NCI-H460 (cell line): ENCODE measurements at regions not wholly inside any gene's neighbourhood (a gene's known extent, or its start where the extent isn't known, plus 50 kb on each side); places are given as distances from the start of the nearest gene placed in this dataset.

Experiments used
- DNase-seq: peaks from one replicate; pipeline ENCODE4 v3.0.0-alpha.2; 2016; ENCODE audit warnings: low read depth; ENCODE audit errors: extremely low read depth

DNA sequence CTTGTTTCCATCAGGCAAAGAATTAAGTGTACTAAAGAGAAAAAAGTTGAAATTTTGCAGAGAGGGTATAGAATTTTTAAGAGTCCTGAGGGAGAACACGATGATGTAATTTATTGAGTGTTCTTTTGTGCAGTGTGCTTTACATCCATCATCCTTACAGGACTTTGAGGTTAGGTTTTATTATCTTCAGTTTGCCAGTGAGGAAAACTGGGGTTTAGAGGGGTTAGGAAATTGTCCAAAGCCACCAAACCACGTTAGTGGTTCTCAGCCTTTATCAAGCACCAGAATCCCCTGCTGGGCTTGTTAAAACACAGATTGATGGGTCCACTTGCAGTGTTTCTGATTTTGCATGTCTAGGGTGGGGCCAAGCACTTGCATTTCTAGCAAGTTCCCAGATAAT lies 277.5 kb downstream of the KCNS3 start:
- no peak for DNase-seq

DNA sequence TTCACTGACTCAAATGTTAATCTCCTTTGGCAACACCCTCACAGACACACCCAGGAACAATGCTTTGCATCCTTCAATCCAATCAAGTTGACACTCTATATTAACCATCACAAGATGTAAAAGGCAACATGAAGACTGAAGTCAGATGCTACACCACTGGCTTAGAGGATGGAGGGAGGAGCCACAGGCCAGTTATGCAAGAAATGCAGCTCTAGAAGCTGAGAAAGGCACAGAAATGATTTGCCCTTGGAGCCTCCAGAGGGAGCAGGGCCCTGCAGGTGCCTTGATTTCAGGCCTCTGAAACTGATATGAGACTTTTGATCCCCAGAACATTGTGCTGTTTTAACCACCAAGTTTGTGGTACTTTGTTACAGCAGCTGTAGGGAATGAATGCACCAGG lies 276.3 kb downstream of the KCNS3 start:
- DNase-seq: no peak

DNA sequence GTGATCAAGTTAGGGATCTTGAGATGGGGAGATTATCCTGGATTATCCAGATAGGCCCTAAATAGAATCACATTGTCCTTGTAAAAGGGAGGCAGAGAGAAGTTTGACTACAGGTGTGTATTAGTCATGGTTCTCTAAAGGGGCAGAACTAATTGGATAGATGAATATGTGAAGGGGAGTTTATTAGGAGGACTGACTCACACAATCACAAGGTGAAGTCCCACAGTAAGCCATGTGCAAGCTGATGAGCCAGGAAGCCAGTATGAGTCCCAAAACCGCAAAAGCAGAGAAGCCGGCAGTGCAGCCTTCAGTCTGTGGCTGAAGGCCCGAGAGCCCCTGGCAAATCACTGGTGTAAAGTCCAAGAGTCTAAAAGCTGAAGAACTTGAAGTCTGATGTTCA lies 275.8 kb downstream of the KCNS3 start:
- DNase-seq: no peak

DNA sequence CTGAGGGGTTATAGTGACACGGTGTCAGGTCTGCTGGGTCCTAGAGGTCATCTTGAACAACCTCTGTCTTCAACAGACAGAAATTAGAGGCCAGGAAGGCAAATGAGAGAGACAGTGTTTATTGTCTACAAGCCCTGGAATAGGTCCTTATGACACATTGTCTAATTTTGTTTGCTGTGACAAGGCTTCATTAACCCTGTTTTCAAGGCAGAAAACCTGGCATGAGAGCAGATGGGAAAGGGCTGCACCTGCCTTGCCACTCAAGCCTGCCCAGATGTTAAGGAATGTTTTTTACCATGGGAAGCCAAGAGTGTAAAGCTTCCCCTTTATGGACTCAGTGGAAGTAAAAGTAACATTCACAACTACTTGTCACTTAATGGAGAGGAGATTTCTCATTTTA lies 275.3 kb downstream of the KCNS3 start:
- no peak for DNase-seq

DNA sequence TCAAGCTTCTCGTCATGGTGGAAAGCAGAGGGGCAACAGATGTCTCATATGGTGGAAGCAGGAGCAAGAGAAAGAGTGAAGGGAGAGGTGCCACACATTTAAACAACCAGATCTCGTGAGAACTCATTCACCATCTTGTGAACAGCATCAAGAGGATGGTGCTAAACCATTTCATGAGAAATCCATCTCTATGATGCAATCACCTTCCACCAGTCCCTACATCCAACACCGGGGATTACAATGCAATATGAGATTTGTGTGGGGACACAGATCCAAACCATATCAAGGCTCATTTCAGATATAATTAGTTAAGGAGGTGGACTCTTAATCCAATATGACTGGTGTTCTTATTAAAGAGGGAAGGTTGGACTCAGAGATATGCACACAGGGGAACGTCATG lies 272.8 kb downstream of the KCNS3 start:
- DNase-seq: no peak

DNA sequence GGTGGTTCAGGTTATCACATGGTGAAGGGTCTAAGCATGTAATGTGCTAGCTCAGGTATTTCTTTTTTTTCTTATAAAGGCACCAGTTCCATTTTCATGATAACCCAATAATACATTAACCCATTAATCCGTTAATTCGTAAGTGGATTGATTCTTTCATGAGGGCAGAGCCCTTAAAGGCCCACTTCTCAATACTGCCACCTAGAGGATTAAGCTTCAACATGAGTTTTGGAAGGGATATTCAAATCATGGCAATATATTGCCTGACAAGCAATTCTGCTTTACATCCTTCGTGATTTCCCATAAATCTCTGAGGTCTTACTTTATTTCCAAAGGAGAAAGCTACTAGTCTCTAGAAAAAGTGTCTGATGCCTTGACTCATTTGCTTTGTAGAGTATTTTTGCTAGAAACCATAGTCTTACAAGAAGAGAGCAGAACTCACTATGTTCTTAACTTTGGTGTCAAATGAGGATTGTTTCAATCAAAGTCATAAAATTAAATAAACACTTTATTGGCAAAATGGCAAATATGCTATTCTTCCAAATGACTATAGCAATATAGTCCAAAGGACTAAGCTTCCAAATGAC lies 271.3 kb downstream of the KCNS3 start:
- peak; percentile 36 for DNase-seq

DNA sequence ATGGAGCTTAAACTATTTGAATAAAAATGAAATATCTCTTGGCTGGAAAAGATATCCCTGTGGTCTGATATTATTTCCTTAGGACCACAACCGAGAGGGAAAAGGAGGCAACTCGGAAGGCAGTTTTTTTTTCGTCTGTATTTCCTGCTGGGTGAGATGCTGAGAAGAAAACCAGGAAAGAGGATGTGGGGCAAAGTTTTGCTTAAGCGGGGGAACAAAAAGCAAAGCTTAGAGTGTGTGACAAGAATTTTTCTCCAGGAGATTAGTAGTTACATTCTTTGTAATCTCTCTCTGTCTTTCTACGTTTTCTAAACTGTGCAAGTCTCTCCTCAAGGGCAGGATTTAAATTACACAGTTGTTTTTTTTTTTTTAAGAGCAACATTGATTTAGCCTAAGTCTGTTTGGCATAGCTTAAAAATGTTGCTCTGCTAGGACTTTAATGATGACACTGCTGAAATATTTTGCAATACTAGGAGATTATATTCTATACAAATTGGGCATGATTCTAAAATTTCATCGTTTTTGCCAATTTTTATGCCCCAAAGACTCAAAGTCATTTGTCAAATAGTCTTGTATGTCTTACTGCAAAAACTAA lies 258.5 kb downstream of the KCNS3 start:
- DNase-seq: no peak

DNA sequence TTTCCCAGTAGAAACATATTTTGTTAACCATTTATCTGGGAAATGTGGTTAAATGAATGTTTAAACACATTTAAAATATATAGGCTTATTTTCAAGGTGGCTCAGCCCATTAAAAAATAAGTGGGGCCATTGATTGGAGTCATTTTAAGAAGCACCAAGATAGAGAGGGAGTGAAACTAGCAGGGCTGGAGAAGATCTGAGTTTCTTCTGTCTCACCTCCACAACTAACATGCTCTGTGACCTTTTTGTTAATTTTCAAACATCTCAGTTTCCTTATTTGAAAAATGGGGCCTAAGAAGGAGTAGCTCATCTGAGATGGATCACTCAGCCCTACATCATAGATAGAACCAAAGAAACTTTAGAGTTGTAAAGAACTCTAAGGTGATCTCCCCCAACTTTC lies 254.8 kb downstream of the KCNS3 start:
- DNase-seq: no peak

DNA sequence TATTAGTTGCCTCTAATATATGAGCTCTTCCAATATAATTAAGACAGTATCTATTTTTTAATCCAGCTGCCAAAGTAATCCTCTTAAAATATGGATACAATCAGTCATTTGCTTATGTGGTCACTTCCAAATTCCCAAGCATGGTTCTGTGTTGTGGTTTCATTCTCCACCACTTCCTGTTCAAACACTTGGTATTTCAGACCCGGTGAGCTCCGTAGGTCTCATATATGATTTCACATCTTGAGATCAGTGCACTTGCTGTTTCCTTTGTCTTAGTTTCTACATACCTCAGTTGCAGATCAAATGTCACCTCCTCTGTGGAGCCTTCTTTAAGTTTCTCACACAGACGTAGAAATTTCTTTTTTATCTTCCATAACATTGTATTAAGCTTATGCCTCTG lies 254.2 kb downstream of the KCNS3 start:
- no peak for DNase-seq

DNA sequence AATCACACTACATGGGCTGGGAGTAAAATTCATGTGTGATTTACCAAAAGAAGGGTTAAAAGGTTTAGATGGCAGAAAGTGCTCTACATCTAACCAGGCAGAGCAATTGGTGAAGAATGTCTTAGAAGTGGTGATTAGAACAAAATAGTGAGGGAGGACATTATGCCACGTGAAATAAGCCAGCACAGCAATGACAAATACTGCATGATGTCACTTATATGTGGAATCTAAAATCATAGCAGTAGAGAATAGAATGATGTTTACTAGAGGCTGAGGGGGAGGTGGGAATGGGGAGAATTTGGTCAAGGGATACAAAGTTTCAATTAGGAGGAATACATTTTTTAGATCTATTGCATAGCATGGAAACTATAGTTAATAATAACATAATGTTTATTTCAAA lies 253.3 kb downstream of the KCNS3 start:
- no peak for DNase-seq

DNA sequence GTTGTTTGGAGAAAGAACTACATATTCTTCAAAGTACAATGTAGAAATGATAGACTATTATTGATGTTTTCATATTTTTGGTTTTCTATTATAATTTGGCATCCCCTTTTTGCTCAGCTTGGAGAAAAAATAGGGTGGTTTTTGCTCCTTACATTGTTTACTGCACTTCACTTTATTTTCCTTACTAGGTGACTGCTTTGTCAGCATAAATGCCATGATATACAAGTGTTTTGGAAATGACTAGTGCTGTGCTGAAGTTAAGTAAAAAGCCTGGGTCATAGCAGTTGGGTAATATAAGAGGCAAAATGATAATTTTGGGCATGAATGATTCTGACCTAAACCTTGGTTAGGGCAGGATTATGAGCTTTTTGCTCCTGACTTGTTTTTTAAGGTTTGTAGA lies 250.9 kb downstream of the KCNS3 start:
- no peak for DNase-seq

DNA sequence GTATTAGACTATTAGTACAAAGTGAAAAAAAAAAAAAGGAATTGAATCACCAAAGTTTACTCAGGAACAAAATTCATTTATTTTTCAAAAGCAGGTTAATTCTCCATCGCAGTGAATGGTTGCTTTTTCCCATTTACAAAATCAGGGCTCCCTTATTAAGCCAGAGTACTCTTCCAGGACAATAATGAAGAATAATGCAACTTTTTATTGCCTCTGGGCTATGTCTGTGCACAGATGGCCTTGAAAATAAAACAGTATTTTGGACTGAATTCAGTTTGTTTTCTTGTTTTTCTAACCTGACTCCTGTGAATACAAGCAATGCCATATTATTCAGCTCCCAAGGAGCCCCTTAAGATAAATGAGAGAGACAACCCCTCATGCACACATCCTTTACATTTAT lies 246.8 kb downstream of the KCNS3 start:
- DNase-seq: no peak

DNA sequence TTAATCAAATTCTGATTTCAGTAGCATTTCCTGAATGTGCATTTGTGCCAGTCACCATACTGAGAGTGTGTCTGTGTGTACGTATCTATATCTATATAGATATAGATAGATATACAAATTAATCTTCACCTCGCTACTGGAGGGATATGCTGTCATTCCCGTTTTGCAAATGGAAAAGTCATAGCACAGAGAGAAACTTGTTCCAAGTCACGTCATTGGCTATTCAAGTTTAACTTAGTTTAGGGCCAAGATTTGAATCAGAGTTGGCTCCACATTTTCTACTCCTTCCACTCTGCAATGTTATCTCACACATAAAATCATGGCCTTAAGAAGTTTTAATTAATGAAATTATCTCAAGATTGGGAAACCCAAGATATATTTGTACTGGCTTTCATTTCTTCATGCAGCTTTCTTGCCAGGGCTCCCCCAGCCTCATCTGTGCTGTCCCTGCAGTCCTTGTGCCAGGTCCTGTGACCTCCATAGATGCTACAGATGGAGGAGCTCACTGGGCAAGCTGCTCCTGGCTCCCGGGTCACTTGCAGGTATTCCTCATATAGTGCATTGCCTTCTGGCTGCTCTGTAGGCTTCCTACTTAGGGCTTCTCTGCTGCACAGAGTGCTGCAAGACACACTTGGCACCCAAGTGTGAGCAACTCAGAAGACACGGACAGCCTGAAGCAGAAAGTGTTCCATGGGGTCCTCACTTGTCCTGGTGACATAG lies 245.8 kb downstream of the KCNS3 start:
- DNase-seq: no peak

DNA sequence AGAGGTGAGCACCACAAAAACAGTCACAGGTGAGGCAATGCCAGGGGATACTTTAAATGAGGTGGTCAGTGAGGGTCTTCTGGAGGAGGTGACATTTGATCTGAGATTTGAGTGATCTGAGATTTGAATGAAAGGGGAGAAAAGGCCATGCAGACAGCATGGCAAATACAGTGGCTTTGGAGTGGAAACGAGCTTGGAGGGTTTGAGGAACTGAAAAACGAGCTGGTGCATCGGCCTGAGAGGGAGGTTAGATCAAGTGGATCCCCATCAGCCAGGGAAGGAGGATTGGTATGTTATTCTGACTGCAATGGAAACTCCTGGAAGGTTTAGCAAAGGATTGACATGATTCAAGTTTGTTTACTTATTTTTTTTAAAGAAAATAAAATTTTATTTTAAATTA lies 245.1 kb downstream of the KCNS3 start:
- DNase-seq: no peak

DNA sequence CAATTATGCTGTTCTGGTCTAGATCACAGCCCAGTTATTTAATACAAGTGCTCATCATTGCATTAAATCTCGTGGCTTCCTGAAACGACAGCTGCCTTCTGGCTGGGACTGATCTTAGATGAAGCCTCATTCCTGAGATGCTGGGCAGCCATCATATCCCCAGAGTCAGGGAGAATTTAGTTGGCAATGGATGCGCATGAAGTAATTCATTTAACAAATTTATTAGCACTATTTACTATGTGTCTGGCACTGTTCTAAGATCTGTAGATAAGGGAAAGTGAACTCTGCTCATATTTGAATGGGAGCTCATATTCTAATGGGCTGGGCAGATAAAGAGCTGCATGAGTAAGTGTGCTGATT lies 244.7 kb downstream of the KCNS3 start:
- DNase-seq: no peak

DNA sequence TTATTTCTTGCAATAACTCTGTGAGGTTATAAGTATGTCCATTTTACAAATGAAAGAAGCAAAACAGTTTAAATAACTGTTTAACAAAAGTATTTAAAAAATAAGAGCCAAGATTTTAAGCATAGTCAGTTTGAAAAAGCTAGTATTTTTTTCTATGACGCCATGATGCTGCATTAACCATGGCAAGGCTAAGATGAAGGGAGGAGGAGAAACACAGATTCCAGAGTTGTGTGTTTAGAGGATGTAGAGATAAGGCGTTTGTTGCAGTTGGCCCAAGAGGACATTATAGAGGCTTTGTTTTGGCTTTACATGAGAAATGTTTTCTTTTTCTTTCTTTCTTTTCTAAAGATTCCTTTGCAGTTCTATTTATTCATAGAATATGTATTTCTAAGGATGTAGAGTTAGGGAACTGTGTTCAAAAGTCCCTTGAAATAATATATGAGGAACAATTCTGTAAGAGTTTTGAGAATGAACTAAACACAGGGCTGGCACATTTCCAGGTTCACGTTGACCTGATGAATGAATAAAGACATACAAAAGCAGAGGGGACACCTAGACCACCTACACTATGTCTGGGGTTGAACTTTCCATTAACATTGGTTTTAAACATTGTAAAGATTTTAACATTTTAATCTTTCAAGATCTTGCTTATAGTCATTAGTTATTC lies 244.2 kb downstream of the KCNS3 start:
- DNase-seq: no peak

DNA sequence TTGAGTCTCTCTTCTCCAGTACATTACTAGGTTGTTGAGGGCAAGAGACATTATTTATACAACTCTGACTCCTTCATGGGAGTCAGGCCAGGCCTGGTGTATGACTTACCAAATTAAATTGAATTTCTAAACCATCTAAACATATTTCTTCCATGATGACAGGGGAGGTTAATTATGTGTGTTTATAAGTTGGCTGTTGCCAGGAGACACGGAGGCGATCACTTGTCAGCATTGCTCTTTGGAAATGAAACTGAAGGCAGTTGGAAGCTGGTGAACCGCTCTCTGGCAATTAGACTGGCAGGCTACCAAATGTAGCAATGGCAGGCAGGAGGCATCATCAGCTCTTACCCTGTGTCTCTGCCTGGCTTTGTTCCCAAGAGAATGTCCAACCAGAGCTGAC lies 241.4 kb downstream of the KCNS3 start:
- DNase-seq: no peak

DNA sequence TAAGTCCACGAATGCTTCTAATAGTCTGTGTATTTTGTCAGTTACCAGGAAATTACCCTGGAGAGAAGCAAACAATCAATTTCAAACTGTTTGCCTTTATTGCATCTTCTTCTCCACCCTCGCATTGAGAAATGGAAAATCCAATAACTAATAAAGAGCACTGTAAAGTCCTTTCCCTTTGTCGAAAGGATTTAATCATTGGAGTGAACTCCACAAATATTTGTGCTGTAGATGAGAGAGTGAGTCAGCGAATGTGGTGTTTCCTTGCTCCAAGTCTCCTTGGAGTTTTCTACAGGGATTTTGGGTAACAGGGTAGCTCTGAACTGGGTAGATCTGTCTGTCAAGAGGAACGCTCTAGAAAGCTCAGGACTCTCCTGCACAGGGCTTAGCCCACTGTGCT lies 240.2 kb downstream of the KCNS3 start:
- DNase-seq: no peak

DNA sequence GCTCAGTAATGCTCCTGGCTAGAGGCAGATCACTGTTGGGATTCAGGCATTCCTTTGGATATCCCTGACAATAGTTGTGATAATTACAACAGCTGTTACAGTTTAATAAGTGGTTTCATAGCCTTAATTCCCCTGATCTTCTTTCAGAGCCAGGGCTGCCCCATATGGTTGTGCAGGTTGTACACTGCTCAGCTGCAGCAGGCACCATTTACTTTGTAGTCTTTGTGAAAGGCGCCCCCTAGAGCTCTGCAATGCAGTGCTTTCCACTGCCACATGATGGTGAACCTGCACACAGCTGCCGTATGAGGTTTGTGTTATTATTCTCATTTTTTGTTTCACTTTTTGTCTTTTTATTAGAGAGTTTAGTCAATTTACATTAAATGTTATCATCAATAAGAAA lies 239.1 kb downstream of the KCNS3 start:
- DNase-seq: no peak

DNA sequence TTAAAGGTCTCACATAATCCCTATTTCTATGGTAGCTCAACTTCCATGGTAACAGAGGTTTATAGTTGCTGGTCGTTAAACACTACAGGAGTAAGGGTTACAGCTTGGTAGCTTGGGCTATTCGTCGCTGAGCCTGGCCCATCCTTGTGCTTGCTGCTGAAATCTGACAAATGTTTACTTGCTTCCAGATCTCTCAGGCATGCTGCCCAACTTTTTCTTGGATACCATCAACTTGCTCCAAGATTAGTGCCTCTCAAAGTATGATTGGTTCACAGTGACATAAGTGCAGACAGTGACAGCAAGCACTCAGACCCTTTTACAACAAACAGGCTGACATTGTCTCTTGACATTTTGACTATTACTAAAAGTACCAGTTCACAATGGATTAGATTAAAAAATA lies 231.8 kb downstream of the KCNS3 start:
- DNase-seq: no peak

DNA sequence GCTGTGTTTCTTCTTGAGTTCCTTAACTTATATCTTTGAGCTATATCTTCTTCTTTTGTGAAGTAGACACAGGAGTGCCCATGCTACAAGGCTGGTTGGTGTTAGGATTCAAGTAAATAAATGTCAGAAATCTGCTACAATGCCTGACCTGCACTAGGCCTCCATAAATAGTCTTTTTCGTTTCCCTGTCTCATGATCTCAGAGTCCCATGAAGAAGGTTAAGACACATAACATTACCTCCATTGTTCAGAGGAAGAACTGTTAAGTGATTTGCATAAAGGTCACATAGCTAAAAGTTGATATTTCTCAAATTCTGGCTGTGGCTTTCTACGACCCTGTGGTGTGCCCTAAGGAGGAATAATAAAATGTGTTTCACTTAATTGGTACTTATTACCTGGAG lies 228.4 kb downstream of the KCNS3 start:
- no peak for DNase-seq

DNA sequence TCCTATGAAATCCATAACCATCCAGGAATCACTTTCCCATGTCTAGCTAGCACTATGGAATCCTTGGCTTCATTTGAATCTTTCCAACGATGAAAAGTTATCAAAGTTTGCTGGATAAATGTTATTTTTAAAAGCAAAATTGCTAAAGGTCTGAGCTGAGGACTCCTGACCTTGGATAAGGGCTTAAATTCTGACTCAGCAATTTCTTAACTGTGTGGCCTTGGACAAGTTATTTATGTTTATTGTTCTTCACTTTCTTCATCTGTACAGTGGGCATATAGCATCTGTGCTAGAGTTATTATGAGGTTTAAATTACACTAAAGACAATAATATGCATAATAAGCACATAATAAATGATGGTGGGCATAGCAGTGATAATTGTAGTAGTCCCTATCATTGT lies 227.5 kb downstream of the KCNS3 start:
- no peak for DNase-seq
